Adrenal gland (tissue), 9 donors: ENCODE measurements at regions not wholly inside any gene's neighbourhood (a gene's known extent, or its start where the extent isn't known, plus 50 kb on each side); places are given as distances from the start of the nearest gene placed in this dataset.
"Not testable (repeated sequence)": the region's sequence is repeated elsewhere in the genome, so short reads cannot be mapped to it uniquely, and the experiment has no call there.

Experiments
- DNase-seq, 7 donors: peaks; one replicate each; pipeline ENCODE4 v3.0.0-alpha.2; 2019 to 2020
- H3K27ac ChIP-seq, 5 donors: fragments of 200-600 bp; sonication (generic) in 4 of 5; 1 replicate in 3 of 5; 2 replicates in 2 of 5; pipeline versions ENCODE4 v1.5.1 to v1.8.0; 2016 to 2020; ENCODE audit warnings: mild to moderate bottlenecking in 1 of 5
- H3K27me3 ChIP-seq: fragments of 200-600 bp; 2 replicates; pipeline ENCODE4 v1.8.0; 2021
- H3K36me3 ChIP-seq, 2 donors: fragments of 200-600 bp; replicated peaks in 1 of 2; 1 replicate in 1 of 2; 2 replicates in 1 of 2; pipeline versions ENCODE4 v1.5.1 to v1.8.0; 2018 to 2022
- H3K4me1 ChIP-seq, 2 donors: fragments of 200-600 bp; replicated peaks in 1 of 2; 1 replicate in 1 of 2; 2 replicates in 1 of 2; pipeline versions ENCODE4 v1.5.1 to v1.8.0; 2018 to 2021
- H3K4me3 ChIP-seq, 4 donors: fragments of 200-600 bp; sonication (generic) in 3 of 4; one replicate each; pipeline ENCODE4 v1.5.1; 2016 to 2018
- H3K9me3 ChIP-seq, 3 donors: fragments of 200-600 bp; sonication (generic) in 1 of 3; replicated peaks in 1 of 3; 1 replicate in 2 of 3; 2 replicates in 1 of 3; pipeline versions ENCODE4 v1.5.1 to v1.8.0; 2016 to 2021
- POLR2A ChIP-seq, 2 donors: fragments of 450-650 bp; IDR thresholded peaks; one replicate each; pipeline ENCODE4 v1.6.1; 2017; ENCODE audit warnings: antibody characterized with exemption in 2 of 2, mild to moderate bottlenecking in 2 of 2, moderate library complexity in 1 of 2
- WGBS, 4 donors: extraction: QIAGEN DNeasy Blood & Tissue Kit in 2 of 4; methylation state at CpG; one replicate each; pipeline versions ENCODE4 v1.1.5 to v1.1.7; 2013 to 2017; 5-methylcytosine and 5-hydroxymethylcytosine counted together
- intact Hi-C, 2 donors: fragments of 100-400 bp; cut with DNase I; formaldehyde crosslinking; loops; one replicate each; pipeline versions ENCODE4 v1.14.1 to v1.15.0; 2022 to 2023
- TF ChIP-seq, protein P1 (sequence below), 6 experiments: fragments of 450-650 bp in 4 of 6; fragments of 200-600 bp in 2 of 6; sonication (generic) in 1 of 6; IDR thresholded peaks; 1 replicate in 5 of 6; 2 replicates in 1 of 6; pipeline versions ENCODE4 v1.5.1 to v1.8.0; 2016 to 2021; ENCODE audit warnings: antibody characterized with exemption in 6 of 6, mild to moderate bottlenecking in 2 of 6, moderate library complexity in 1 of 6
- donor health status: healthy with polysubstance abuse.
- donor health status: Bipolar disorder and iron deficiency.
- donor health status: DM: yes; HTN: yes; CAD: no.
- donor health status: DM: no; HTN: no; CAD: no.
- donor health status: DM: no; HTN: no; CAD: no.

DNA sequence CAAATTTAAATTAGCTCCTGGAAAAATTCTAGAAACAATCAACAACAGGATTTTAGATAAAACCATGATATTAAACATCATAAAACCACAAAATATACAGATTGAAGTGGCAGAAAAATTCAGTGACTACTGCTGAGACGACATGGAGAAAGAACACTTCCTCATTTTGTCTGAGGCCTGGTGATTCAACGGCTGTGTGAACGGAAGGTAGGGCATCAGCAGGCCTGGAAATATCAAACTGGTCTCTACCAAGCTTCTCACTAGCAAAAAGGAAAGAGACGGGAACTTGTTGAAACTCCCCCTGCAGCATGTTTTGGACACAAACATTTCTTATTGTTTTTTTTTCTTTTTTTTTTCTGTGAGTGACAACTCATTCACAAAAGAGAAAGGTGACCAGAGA lies 58.0 kb upstream of the AHI1 start:
- H3K4me3 ChIP-seq, result no peak overlapping the region
- TF ChIP-seq POLR2A (IDR thresholded peaks at IDR 0.05), result no peak
- TF ChIP-seq, protein P1, sequence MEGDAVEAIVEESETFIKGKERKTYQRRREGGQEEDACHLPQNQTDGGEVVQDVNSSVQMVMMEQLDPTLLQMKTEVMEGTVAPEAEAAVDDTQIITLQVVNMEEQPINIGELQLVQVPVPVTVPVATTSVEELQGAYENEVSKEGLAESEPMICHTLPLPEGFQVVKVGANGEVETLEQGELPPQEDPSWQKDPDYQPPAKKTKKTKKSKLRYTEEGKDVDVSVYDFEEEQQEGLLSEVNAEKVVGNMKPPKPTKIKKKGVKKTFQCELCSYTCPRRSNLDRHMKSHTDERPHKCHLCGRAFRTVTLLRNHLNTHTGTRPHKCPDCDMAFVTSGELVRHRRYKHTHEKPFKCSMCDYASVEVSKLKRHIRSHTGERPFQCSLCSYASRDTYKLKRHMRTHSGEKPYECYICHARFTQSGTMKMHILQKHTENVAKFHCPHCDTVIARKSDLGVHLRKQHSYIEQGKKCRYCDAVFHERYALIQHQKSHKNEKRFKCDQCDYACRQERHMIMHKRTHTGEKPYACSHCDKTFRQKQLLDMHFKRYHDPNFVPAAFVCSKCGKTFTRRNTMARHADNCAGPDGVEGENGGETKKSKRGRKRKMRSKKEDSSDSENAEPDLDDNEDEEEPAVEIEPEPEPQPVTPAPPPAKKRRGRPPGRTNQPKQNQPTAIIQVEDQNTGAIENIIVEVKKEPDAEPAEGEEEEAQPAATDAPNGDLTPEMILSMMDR (IDR thresholded peaks at IDR 0.05), result no peak
- H3K9me3 ChIP-seq, result no peaks in the 10 kb centered on the region
- no peak for DNase-seq
- intact Hi-C loops, result no loop called here
- H3K27me3 ChIP-seq, result no peaks in the 10 kb centered on the region
- no peaks in the 10 kb centered on the region for H3K4me1 ChIP-seq
- no peaks in the 10 kb centered on the region for H3K36me3 ChIP-seq
- H3K27ac ChIP-seq, result no peak overlapping the region
- whole genome bisulfite sequencing, 4 donors, result 68 to 85% (median 74%) methylated on average over 4 of the region's 4 CpGs

- DNase-seq, result no peak
- Histone ChIP-seq H3K4me3 (no peak overlapping the region), H3K9me3 (no peaks in the 10 kb centered on the region), H3K27ac (no peak overlapping the region), H3K27me3 (no peaks in the 10 kb centered on the region), H3K4me1 (no peaks in the 10 kb centered on the region), H3K36me3 (no peaks in the 10 kb centered on the region)
- 95 to 100% (median 97%) methylated on average over 2 of the region's 2 CpGs for WGBS, 4 donors
- no peak for TF ChIP-seq POLR2A (IDR thresholded peaks at IDR 0.05)
- TF ChIP-seq, protein P1 (IDR thresholded peaks at IDR 0.05), result no peak
- intact Hi-C loops, result no loop called here
Observed at GRCh38 chr6:135557582-135557981, 60.0 kb upstream of the AHI1 start.

- peaks cover 0 to 11% of the 10 kb centered on the region in 2 donors for H3K4me1 ChIP-seq
- DNase-seq, intact Hi-C loops, H3K27ac ChIP-seq, H3K27me3 ChIP-seq, H3K9me3 ChIP-seq, H3K36me3 ChIP-seq, H3K4me3 ChIP-seq: not testable (repeated sequence)
- 86 to 93% (median 91%) methylated on average over 1 of the region's 1 CpG for WGBS, 4 donors
Observed at GRCh38 chr6:135565605-135566004, 68.1 kb upstream of the AHI1 start.

- Histone ChIP-seq H3K27me3 (no peaks in the 10 kb centered on the region), H3K27ac (no peak overlapping the region), H3K9me3 (no peaks in the 10 kb centered on the region), H3K4me1 (peaks cover 0 to 11% of the 10 kb centered on the region in 2 donors), H3K36me3 (no peaks in the 10 kb centered on the region), H3K4me3 (no peak overlapping the region)
- TF ChIP-seq, protein P1 (IDR thresholded peaks at IDR 0.05), result no peak
- no peak for TF ChIP-seq POLR2A (IDR thresholded peaks at IDR 0.05)
- WGBS, 4 donors, result 89 to 97% (median 96%) methylated on average over 3 to 7 of the region's 7 CpGs
- intact Hi-C loops, result no loop called here
- no peak for DNase-seq
Observed at GRCh38 chr6:135566311-135567068, 69.0 kb upstream of the AHI1 start.
